ENCODE measurements at regions not wholly inside any gene's neighbourhood (a gene's known extent, or its start where the extent isn't known, plus 50 kb on each side); places are given as distances from the start of the nearest gene placed in this dataset.
A peak's percentile ranks its signal among the peaks of the same experiment; 100 is the strongest.
"Not testable (repeated sequence)": the region's sequence is repeated elsewhere in the genome, so short reads cannot be mapped to it uniquely, and the experiment has no call there.

DNA sequence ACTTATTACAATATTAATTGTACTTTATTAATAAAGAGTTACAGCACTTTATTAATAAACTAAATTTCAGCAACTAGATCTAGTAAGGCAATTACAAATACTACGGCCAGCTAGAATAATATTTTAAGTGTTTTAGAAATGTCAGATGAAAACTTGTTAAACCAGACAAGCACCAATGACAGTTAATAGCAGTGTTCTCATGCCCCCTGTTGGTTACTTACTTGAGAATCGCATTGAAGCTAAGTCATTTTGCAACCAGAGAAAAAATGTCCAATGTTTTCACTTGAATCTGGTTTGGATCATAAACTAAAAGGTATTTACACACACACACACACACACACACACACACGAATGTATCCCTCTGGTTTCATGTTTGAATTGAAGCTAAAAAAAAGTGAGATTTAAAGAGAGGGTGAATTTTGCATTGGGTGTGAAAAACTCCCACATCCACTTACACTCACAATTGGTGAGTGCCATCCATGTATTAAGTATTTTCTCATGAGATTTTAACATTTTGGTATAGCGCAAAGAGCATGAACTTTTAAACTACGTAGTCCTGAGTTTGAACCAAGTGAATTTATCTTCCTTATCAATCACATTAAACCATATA lies 347.7 kb downstream of the ZBBX start:
- in situ Hi-C loops (cut with HindIII; ENCODE audit: low pct_unique_long_range_greater_than_20kb, low sequenced_read_pairs): no loop called here
- peak; percentile 67 for DNase-seq (ENCODE audit: low read depth, low spot score)

DNA sequence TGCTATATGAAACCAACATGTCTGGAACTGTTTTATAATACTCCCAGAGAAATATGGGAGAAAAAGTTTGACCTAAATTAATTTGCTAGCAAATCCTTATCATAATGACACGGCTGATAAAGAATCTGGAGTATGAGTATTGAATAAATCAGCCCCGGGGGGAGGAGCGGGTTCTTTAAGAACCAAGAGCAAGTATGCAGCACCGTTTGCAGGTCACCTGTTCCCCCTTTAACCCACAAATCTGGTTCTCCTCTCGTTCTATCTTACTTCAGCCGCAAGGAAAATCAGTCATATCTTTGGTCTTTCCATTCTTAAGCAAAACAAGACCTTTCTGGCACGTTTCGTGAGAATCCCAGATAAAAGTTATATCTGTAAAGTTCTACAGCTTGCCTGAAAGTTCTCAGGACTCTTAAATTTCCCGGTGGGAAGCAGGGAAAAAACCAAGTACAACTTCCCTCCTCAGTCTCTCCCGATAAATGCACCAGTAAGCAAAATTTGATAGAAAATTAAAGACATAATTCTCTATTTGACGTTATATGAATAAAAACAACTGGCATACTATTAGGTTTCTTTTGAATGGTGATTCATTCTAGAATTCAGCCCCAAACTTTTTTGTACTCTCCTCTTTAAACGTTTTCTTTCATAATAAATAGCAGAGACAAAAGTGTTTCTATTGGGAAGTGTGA lies 348.6 kb downstream of the ZBBX start:
- no peak for DNase-seq (ENCODE audit: low read depth, low spot score)
- in situ Hi-C loops (cut with HindIII; ENCODE audit: low pct_unique_long_range_greater_than_20kb, low sequenced_read_pairs): no loop called here

DNA sequence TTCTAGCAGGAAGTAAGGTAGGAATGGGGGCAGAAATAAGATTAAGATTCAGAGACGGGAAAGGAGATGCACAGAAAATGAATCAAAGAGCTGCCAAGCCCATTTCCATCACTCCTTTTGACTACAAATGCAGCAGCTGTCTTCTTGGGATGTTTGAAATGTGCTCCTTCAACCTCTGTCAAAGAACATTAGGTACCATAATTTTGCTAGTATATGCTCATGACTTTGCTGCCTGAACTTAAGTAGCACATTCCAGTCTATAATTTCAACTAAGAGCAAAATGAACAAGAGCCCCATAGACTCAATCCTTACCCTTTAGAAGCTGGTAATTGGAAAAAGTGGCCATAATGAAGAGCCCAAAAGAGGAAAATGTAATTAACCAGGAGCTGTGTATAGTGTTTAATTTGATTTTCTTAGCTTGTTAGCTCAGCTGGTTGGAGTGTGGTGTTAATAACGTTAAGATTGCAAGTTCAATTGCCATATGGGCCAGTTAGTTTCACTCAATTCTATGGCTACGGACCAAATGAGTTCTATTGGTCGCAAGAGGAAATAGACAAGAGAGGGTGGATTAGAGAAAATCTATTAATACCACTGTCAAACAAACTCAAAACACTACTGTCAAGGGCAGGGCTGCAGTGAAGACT lies 349.9 kb downstream of the ZBBX start:
- in situ Hi-C loops (cut with HindIII; ENCODE audit: low pct_unique_long_range_greater_than_20kb, low sequenced_read_pairs): no loop called here
- DNase-seq (ENCODE audit: low read depth, low spot score): no peak

DNA sequence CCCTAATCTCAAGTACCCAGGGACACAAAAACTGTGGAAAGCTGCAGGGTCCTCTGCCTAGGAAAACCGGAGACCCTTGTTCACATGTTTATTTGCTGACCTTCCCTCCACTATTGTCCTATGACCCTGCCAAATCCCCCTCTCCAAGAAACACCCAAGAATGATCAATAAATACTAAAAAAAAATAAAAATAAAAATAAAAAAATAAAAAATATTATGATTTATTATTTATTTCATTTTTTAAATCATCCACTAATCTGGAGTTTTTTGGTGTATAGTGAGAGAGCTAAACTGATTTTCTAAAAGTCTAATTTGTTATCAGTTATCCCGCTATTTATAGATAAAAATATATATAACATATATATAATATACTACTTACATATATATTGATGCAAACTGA lies 360.6 kb downstream of the ZBBX start:
- in situ Hi-C loops (cut with HindIII; ENCODE audit: low pct_unique_long_range_greater_than_20kb, low sequenced_read_pairs); DNase-seq (ENCODE audit: low read depth, low spot score): not testable (repeated sequence)

DNA sequence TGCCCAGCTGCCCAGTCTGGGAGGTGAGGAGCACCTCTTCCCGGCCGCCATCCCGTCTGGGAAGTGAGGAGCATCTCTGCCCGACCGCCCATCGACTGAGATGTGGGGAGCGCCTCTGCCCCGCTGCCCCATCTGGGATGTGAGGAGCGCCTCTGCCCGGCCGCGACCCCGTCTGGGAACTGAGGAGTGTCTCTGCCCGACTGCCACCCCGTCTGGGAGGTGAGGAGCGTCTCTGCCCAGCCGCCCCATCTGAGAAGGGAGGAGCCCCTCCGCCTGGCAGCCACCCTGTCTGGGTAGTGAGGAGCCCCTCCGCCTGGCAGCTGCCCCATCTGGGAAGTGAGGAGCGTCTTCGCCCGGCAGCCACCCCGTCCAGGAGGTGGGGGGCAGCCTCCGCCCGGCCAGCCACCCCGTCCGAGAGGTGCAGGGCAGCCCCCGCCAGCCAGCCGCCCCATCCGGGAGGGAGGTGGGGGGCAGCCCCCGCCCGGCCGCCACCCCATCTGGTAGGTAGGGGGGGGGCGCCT lies 361.4 kb downstream of the ZBBX start:
- in situ Hi-C loops (cut with HindIII; ENCODE audit: low pct_unique_long_range_greater_than_20kb, low sequenced_read_pairs); DNase-seq (ENCODE audit: low read depth, low spot score): not testable (repeated sequence)

DNA sequence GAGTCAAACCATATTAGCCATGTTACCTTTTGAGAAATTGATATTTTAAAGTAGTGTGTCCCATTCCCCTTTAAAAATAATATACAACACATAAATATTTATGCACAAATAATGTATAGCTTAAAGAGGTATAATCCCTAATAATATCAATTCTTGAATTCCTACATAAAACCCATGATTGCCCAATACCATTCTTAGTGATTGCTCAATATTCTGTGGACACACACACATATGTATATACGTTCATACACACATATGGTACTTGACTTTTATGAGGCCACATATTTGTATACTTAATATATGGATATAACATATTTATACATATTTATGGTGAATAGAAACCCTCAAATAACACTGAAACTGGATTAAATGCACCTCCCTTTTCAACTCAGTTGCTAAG lies 367.4 kb downstream of the ZBBX start:
- in situ Hi-C loops (cut with HindIII; ENCODE audit: low pct_unique_long_range_greater_than_20kb, low sequenced_read_pairs): no loop called here
- no peak for DNase-seq (ENCODE audit: low read depth, low spot score)

DNA sequence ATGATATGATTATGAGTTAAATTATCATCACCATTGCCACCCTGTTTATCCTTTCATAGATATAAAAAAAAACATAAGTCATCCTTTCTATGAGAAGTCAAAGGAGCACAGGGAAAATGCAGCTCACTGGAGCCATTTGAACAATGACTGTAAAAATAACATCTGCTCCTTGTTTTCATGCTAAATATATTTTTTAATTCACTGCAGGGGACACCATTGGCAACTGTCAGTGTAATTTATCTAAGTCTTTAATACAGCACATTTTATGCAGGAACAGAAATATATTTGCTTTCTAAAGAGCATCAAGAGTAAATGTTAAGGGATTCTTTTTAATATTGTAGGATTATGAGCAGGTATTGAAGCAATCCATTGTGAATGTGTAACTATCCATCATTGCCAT lies 371.3 kb downstream of the ZBBX start:
- DNase-seq (ENCODE audit: low read depth, low spot score): no peak
- in situ Hi-C loops (cut with HindIII; ENCODE audit: low pct_unique_long_range_greater_than_20kb, low sequenced_read_pairs): no loop called here

DNA sequence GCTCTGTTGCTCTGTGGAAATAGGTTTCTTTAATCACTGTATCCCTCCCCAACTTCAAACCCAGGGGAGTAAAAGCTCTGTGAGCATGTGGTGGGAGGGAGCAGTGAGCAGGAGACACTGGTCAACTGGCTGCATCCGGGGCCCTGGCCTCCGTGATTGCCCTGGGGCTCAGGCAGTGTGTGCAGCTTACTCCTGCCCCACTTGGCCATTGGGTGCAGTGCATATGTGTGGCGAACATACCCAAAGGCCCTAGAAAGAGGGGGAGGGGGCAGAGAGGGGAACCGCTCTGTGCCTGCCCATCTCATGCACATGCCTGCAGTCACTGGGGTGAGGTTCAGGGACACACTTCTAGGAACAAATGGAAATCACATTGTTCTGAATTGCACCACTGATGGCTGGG lies 378.7 kb downstream of the ZBBX start:
- DNase-seq (ENCODE audit: low read depth, low spot score): no peak
- in situ Hi-C loops (cut with HindIII; ENCODE audit: low pct_unique_long_range_greater_than_20kb, low sequenced_read_pairs): no loop called here

DNA sequence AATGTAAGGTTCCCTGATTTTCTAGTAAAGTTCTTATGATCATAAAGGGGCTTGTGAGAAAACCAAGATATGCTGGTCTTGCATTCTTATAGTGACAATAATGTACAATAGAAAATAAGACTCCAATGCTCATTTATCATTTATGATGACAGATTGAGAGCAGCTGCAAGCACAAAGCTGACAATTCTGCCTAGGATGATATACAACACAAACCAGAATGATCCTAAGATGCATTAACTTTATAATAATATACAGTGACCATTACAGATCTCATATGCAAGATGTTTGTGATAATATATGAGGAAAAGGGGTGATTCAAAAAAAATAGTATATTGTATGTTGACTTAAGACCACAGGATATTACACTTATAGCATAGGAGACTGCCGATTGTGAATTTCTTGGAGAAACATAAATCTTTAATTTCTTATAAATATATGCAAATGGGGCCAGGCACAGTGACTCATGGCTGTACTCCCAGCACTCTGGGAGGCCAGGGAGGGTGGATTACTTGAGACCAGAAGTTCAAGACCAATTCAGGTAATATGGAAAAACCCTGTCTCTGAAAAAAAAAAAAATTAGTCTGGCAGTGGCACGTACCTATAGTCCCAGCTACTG lies 387.0 kb downstream of the ZBBX start:
- in situ Hi-C loops (cut with HindIII; ENCODE audit: low pct_unique_long_range_greater_than_20kb, low sequenced_read_pairs): no loop called here
- DNase-seq (ENCODE audit: low read depth, low spot score): no peak

DNA sequence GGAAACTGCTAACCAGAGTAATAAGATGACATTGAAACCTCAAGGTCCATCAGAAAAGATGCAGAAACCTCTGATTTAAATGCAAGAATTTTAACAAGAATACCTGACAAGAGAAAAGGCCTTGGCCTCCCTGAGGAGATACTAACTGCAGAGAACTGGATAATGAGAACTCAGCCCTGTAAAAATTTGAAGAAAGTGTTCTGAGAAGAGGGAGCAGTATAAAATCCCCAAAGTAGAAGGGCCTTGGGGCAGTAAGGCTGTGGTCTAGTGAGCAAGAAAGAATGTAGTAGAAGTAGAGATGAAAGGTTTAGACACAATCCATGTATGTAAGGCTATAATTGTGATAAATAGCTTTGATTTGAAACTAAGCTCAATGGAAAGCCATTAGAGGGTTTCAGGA lies 394.1 kb downstream of the ZBBX start:
- DNase-seq (ENCODE audit: low read depth, low spot score): no peak
- in situ Hi-C loops (cut with HindIII; ENCODE audit: low pct_unique_long_range_greater_than_20kb, low sequenced_read_pairs): no loop called here

DNA sequence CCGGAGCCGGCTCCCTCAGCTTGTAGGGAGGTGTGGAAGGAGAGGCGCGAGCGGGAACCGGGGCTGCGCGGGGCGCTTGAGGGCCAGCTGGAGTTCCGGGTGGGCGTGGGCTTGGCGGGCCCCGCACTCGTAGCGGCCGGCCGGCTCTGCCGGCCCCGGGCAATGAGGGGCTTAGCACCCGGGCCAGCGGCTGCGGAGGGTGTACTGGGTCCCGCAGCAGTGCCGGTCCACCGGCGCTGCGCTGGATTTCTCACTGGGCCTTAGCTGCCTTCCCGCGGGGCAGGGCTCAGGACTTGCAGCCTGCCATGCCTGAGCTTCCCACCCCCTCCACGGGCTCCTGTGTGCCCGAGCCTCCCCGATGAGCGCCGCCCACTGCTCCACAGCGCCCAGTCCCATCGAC lies 404.3 kb downstream of the ZBBX start:
- DNase-seq (ENCODE audit: low read depth, low spot score); in situ Hi-C loops (cut with HindIII; ENCODE audit: low pct_unique_long_range_greater_than_20kb, low sequenced_read_pairs): not testable (repeated sequence)

DNA sequence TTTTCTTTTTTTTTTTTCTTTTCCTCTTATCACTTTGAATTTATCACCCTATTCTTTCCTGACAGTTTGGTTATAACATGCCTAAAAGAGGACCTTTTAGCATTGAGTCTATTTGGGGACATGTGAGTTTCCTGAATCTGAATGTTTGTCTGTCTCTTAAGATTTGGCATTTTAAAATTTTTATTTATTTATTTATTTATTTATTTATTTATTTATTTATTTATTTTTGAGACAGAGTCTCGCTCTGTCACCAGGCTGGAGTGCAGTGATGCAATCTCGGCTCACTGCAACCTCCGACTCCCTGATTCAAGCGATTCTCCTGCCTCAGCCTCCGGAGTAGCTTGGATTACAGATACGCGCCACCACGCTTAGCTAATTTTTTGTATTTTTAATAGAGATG lies 412.4 kb downstream of the ZBBX start:
- in situ Hi-C loops (cut with HindIII; ENCODE audit: low pct_unique_long_range_greater_than_20kb, low sequenced_read_pairs); DNase-seq (ENCODE audit: low read depth, low spot score): not testable (repeated sequence)

DNA sequence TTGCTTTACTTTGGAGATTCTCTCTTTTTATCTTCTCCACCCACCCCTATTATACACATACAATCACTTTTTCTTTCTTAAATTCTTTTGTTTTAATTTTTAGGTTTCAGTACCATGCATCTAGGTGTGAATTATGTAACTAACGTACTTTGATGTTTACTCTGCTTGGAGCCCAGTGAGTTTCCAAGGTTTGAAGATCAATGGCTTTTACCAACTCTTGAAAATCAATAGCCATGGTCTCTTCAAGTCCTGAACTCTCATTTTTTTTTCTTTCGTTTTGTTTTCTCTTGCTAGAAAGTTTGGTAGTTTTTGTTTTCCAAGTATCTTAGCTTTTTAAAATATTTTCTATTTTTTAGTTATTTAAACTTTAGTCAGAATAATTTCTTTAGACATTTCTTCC lies 417.2 kb downstream of the ZBBX start:
- DNase-seq (ENCODE audit: low read depth, low spot score): no peak
- in situ Hi-C loops (cut with HindIII; ENCODE audit: low pct_unique_long_range_greater_than_20kb, low sequenced_read_pairs): no loop called here

DNA sequence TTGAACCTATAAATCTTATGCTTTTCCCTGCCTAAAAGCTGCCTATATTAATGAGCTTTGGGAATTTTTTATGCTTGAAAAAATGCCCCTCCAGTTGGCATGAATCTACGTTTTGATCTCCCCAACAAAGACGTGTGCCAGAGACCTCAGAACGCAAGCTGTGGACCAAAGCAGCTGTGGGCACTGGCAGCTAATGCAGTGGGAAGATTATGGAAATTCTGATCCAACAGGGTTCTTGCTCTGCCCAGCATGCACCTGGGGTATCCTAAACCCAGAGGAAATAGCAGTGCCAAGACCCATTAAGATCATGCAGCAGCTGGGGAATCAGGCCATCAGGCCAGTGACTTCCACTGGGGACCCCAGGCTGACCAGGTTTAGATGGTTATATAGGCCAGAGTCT lies 423.0 kb downstream of the ZBBX start:
- in situ Hi-C loops (cut with HindIII; ENCODE audit: low pct_unique_long_range_greater_than_20kb, low sequenced_read_pairs): no loop called here
- no peak for DNase-seq (ENCODE audit: low read depth, low spot score)

DNA sequence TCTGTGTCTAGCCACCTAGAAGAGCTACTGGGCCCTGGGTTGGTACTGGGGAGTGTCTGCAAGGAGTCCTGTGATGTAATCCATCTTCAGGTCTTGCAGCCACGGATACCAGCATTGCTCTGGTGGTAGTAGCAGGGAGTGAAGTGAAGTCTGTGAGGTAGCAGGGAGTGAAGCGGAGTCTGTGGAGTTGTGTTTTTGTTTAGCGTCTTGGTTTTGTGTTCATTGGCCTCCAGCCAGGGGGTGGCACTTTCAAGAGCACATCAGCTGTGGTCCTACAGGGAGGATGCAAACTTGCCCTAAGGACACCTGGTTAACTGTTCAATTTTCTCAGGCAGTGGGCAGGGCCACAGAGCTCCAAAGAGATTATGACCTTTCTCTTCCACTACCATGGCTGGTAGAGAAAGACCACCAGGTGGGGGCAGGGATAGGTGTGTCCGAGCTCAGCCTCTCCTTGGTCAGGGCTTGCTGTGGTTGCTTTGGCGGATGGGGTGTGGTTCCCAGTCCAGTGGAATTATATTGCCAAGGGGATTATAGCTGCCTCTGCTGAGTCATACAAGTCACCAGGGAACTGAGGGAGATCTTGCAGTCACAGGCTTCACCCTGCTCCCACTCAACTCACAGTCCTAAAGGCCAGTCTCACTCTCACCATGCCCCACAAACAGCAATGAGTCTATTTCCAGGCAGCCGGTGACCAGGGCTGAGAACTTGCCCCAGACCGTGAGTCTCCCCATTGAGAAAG lies 424.7 kb downstream of the ZBBX start:
- DNase-seq (ENCODE audit: low read depth, low spot score): no peak

DNA sequence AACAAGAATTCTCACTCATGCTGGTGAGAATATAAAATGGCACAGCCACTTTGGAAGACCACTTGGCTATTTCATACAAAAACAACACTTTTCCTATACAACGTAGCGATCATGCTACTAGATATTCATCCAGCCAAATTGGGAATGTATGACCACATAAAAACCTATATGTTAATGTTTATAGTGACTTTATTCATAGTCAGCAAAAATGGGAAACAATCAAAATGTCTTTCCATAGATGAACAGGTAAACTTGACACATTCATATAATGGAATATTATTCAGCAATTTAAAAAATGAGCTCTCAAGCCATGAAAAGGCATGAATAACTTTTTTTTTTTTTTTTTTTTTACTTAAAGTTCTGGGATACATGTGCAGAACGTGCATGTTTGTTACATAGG lies 445.2 kb downstream of the ZBBX start:
- no peak for DNase-seq (ENCODE audit: low read depth, low spot score)
- in situ Hi-C loops (cut with HindIII; ENCODE audit: low pct_unique_long_range_greater_than_20kb, low sequenced_read_pairs): no loop called here

More for the DNA sequence above, 424.7 kb downstream of the ZBBX start:
- in situ Hi-C loops (cut with HindIII; ENCODE audit: low pct_unique_long_range_greater_than_20kb, low sequenced_read_pairs): no loop called here

DNA sequence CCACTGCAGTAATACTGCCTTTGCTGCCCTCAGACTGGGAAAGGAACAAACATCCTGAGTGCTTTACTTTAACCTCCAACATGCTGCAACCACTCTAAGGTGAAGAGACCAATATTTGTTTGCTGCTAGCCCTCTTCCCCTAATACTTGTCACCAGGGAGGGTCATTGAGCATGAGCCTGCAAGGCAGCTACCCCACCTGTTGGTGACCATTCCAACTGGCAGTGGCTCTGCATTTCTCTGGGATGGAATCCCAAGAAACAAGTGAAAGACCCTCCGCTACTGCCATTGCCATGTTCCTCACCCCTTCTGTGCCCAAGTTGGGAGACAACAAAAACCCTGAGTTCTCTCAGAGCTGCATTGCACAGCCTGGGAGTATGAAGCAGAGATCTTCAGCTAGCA lies 462.7 kb downstream of the ZBBX start:
- in situ Hi-C loops (cut with HindIII; ENCODE audit: low pct_unique_long_range_greater_than_20kb, low sequenced_read_pairs): no loop called here

DNA sequence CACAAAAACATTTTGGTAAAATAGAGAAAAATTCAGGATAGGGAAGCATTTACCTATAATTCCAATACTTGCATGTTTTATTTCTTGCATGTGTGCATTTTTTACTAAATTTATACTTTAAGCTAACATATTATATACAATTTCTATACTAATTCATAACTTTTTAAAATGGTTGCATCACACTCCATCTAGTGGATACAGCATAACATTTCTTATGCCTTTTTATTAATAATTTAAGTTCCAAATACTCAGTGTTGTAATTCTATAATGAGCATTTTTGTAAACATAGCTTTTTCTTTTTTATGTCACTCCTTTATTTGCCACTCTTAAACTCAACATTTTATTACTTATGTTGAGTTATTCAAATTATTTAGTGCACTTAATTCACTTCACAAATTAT lies 477.7 kb downstream of the ZBBX start:
- peak; percentile 2 for DNase-seq (ENCODE audit: low read depth, low spot score)
- in situ Hi-C loops (cut with HindIII; ENCODE audit: low pct_unique_long_range_greater_than_20kb, low sequenced_read_pairs): no loop called here

More for the DNA sequence above, 462.7 kb downstream of the ZBBX start:
- no peak for DNase-seq (ENCODE audit: low read depth, low spot score)
